ENCODE measurements at regions not wholly inside any gene's neighbourhood (a gene's known extent, or its start where the extent isn't known, plus 50 kb on each side); places are given as distances from the start of the nearest gene placed in this dataset.

- intact Hi-C loops (cut with DNase I), result no loop called here
- DNase-seq (ENCODE audit: missing footprints), result no peak
- no peak for ATAC-seq
These were observed 527.5 kb upstream of the ARRDC3 start for GRCh38 chr5:91910655-91911054.

DNA sequence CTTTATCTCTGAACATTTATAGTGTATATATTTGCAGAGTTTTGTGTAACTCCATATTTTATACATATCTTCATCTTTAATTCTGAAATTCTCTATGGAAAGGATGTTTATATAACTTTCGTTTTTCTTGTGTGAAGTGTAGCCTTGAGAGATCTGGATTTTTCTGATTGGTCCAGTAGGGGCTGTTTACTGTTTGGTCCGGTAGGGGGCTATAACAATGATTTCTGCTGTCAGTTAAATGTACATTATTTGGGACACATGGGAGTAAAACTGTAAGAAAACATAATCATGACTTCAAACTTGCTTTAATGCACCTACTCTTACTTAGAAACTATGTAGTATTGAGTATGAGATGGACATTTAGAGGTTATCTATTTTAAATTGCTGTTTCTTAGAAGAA lies 527.1 kb upstream of the ARRDC3 start:
- DNase-seq (ENCODE audit: missing footprints) (no peak), ATAC-seq (no peak)
- intact Hi-C loops (cut with DNase I), result no loop called here

DNA sequence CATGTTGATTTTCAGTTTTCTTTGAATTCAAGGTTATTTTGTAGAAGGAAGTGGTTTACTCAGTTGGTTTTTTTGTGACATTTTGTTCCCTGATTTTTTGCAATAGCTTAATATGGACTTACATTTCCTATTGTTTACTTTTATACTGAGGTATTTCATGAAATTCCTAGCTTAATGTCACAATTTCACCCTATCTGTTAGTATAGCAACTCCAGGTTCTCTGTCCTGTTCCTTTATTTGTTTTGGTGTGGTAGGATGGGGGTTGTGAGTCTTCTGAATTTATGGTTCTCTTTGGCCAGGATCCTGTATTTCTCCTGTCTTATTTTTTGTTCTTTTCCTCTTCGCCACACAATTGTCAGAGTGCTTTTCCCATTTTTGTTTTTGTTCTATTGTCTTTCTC lies 523.4 kb upstream of the ARRDC3 start:
- intact Hi-C loops (cut with DNase I), result no loop called here
- ATAC-seq, result no peak
- no peak for DNase-seq (ENCODE audit: missing footprints)

GRCh38 chr5:91906027-91906426 lies 522.9 kb upstream of the ARRDC3 start:
- DNase-seq (ENCODE audit: missing footprints), result no peak
- ATAC-seq, result no peak
- intact Hi-C loops (cut with DNase I), result no loop called here

DNA sequence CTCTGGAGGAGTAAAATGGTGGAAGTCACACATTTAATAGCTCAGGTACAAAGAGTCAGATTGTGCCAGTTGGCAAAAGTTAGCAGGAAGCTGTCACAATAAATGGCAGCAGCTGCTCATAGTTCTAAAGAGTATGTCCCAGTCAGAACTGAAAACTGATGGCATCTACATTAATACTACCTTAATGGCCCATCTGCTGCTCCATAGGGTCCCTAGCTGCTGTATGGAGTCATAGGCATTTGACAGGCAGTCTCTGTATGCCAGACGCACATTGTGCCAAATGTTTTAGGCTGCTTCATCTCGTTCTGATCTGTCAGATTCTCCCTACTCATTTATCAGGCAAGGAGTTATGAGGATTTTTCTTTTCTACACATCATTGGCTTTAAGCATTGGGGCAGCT lies 515.8 kb upstream of the ARRDC3 start:
- DNase-seq (ENCODE audit: missing footprints) (no peak), ATAC-seq (no peak)
- intact Hi-C loops (cut with DNase I), result no loop called here

DNA sequence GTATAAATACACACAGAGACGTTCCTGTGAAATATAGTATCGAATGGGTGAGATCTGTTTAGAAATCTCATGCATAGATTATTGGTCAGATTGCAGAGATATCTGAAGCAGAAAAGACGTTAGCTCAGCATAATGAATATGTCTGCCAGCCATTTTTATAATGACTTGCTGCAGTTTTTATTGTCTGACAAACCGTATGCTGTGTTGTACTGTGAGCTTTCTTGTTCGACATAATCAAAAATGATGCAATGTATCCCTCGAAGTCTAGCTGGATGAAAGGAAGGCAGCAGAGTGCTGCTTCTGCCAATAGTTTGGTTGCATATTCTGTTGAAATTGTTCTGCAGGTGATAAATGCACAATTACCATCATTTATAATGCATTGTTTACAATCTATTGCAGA lies 514.9 kb upstream of the ARRDC3 start:
- DNase-seq (ENCODE audit: missing footprints) (no peak), ATAC-seq (no peak)
- intact Hi-C loops (cut with DNase I), result no loop called here

DNA sequence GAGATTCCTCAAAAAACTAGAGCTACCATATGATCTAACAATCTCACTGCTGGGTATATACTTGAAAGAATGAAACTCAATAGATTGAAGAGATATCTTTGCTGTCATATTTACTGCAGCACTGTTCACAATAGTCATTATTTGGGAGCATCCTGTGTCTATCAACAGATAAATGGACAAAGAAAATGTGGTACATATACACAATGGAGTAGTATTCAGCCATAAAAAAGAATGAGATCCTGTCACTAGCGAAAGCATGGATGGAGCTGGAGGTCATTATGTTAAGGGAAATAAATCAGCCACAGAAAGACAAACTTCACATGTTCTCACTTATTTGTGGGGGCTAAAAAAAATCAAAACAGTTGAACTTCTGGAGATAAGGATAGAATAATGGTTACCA lies 505.7 kb upstream of the ARRDC3 start:
- intact Hi-C loops (cut with DNase I), result no loop called here
- DNase-seq (ENCODE audit: missing footprints) (no peak), ATAC-seq (no peak)

DNA sequence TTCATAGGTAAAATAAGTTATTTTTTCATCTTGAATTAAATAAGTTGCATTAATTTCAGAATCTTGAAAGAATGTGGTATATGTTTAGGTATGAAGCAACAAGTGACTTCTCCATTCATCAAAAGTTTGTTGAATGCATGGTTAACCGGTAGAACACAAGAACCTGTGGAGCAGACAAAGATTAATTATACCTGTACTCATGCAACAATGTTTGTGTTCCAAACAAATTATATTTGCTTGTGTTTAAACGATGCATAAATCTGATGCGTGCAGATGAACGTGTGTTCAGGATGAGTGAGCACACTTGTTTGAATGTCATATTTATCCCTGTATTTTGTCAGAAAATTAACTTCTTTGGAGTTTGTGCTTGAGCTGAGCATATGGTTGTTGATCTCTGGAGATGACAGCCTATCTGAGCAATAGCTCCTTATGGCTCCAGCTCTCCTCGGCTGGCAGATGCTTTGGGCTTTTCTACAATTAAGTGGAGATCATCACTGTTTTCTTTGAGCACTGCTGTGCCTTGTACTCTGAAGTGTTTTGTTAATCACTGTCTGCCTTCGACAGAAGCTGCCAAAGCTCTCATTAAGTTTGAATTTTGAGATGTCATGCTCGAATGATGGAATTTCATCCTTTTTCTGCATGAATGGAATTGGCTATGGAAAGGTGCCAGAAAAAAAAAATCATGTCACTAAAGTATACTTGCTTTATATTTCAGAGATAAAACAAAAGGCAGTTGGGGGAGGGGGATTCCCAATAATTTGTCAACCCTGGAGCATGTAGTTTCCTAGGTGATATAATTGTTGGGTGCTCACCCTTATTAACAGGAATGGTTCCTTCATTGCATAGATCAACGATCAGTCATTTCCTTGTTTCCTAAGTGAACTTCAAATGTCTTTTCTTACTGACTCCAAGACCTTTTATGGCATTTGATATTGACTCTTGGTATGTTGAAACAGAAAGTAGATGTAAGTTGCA lies 502.5 kb upstream of the ARRDC3 start:
- ATAC-seq (no peak), DNase-seq (ENCODE audit: missing footprints) (no peak)
- intact Hi-C loops (cut with DNase I), result no loop called here

DNA sequence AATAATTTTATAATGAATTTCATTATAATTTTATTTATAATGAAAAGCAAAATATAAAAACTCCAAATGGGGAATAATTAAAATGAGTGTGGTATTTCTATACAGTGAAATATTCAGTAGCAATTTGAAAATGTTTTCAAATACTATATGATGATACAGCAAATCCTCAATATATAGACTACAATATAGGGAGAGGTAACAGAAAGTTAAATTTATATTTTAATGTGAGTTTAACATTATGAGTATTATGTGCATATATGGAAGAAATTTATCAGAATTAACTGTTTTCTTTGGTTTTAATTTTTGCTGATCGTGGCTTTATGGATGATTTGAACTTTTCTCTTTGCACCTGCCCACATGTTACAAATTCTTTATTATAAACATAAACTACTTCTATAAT lies 500.9 kb upstream of the ARRDC3 start:
- DNase-seq (ENCODE audit: missing footprints) (no peak), ATAC-seq (no peak)
- intact Hi-C loops (cut with DNase I), result no loop called here

DNA sequence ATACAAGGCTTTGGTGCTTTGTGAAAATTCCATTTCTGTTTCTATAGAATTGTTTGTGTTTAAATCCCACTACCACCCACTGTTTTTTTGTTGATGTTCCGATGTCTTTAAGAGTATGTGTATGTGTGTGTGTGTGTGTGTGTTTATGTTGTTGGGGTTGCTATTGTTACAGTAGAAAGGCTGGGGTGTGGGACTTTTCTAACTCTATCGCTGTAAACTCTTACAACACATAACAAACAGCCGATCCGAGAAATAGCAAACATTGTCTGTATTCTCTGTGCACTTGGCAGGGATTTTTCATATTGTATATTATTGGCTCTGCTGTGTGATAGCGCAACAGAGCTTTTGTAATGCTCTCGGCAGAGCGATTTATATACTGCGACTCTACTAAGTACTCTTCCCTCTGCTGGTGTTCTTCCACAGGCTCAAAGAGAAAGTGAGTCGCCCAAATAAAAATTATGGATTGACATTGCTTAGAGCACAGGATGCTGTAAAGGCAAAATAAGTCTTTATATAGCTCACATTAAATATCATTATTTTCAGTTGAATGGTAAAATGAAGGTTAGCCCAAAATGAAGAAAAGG lies 492.2 kb upstream of the ARRDC3 start:
- intact Hi-C loops (cut with DNase I), result loop anchor here (10.0 kb wide), 1 partner anchor 250 kb away; no protein-coding TSS in a partner anchor
- ATAC-seq, result no peak
- DNase-seq (ENCODE audit: missing footprints), result no peak

- no peak for DNase-seq (ENCODE audit: missing footprints)
- intact Hi-C loops (cut with DNase I), result no loop called here
These were observed 484.7 kb upstream of the ARRDC3 start for GRCh38 chr5:91867799-91868198.

DNA sequence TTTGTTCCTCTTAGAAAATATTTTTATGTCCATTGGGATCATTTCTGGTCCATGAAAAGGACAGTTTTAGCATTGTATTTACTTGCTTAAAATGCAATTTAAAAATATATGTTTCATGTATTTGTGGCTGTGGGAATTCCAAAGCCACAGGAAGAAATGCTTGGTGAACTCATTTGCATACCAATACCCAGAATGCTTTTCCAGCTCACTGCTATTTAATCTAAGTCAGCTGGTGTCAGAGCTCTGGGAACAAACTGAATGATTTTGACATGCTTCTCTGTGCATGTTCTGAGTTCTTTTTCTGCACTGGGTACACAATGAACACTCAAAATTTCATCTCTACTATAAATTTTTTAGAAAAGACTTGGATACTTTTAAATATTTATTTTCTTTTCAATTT lies 482.8 kb upstream of the ARRDC3 start:
- intact Hi-C loops (cut with DNase I), result no loop called here
- DNase-seq (ENCODE audit: missing footprints) (no peak), ATAC-seq (no peak)

More at GRCh38 chr5:91867799-91868198, 484.7 kb upstream of the ARRDC3 start:
- ATAC-seq, result no peak

DNA sequence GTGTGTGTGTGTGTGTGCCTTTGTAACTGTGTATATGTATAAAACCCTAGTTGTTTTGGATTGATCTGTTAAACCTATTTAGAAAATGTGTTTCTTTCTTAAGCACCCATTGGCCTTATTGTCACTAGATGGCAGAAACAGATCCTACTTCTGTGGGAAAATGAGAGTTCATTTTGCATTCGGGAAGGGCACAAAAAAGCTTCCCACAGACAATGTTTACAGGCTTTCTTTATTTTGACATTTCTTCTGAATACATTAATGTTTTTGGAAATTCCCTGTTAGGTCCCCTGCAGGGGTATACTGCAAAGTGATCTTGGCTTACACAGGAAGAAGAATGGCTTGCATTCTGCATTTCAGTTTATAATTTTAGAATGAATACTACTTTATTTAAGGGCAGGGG lies 481.8 kb upstream of the ARRDC3 start:
- ATAC-seq (no peak), DNase-seq (ENCODE audit: missing footprints) (no peak)
- intact Hi-C loops (cut with DNase I), result no loop called here

DNA sequence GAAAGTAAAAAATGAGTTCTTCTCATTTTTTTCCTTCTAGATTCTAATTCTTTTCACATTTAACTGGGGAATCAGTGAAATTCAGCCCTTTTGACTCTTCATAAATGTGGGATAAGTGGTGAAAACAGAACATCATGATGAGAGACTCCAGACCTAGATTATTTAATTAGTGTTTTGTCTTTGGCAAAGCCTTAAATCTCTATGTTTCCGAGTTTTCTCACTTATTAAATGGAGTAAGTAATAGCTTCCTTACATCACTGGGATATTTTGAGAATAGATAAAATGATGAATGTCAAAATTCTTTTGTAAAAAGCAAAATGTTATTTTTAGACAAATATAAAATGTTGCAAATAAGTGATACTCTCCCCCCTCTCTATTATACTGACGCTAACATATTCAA lies 468.6 kb upstream of the ARRDC3 start:
- ATAC-seq (no peak), DNase-seq (ENCODE audit: missing footprints) (no peak)
- intact Hi-C loops (cut with DNase I), result no loop called here

- DNase-seq (ENCODE audit: missing footprints) (no peak), ATAC-seq (no peak)
These were observed 466.9 kb upstream of the ARRDC3 start for GRCh38 chr5:91850031-91850430.

DNA sequence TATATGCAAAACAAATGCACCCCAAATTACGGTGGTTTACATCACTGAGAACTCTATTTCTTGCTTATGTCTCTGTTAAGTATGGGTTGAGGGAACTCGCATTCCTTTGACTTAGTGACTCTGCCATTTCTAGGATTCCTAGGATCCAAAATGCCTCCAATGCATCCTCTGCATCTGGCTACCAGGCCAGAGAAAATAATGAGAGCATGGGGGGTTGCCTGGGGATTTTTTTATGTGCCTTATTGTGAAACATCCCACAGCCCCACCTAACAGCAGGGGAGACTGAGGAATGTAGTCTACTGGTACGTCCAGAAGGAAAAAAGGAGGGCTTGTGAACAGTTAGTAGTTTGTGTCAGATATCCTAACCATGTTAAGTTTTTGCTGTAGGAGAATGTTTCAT lies 466.0 kb upstream of the ARRDC3 start:
- DNase-seq (ENCODE audit: missing footprints) (no peak), ATAC-seq (no peak)
- intact Hi-C loops (cut with DNase I), result no loop called here

More at GRCh38 chr5:91850031-91850430, 466.9 kb upstream of the ARRDC3 start:
- intact Hi-C loops (cut with DNase I), result no loop called here

DNA sequence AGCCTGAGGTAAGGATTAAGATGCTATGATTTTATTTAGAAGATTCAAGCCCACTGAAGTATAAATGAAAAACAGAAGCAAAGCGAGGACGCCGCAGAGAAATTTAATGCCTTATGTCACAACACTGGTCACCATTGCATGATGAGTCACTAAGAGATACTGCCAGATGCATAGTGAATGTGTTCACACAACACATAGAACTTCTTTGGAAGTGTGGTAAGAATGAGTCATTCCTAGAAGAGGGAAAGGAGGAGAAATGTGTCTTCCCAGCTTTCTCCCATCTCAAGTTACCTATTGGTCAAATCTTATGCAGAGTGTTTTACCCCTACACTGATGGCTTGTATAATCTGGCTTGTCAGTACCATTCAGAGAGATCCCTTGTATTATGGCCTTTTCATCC lies 465.3 kb upstream of the ARRDC3 start:
- DNase-seq (ENCODE audit: missing footprints), result no peak
- intact Hi-C loops (cut with DNase I), result no loop called here
- ATAC-seq, result no peak

- intact Hi-C loops (cut with DNase I), result no loop called here
- DNase-seq (ENCODE audit: missing footprints), result no peak
- ATAC-seq, result no peak
These were observed 458.3 kb upstream of the ARRDC3 start for GRCh38 chr5:91841423-91841822.

GRCh38 chr5:91840412-91840811 lies 457.3 kb upstream of the ARRDC3 start:
- DNase-seq (ENCODE audit: missing footprints), result no peak
- ATAC-seq, result no peak
- intact Hi-C loops (cut with DNase I), result no loop called here

GRCh38 chr5:91839721-91840120 lies 456.6 kb upstream of the ARRDC3 start:
- DNase-seq (ENCODE audit: missing footprints) (no peak), ATAC-seq (no peak)
- intact Hi-C loops (cut with DNase I), result no loop called here

Data from Right ventricle myocardium inferior (tissue), 1 donor.